GM19351 (cell line): ENCODE measurements at regions not wholly inside any gene's neighbourhood (a gene's known extent, or its start where the extent isn't known, plus 50 kb on each side); places are given as distances from the start of the nearest gene placed in this dataset.

Experiments
- ATAC-seq: cut with Tn5 transposase; IDR thresholded peaks from one replicate; pipeline ENCODE4 v1.9.1; 2021; ENCODE audit warnings: mild to moderate bottlenecking, moderate library complexity; ENCODE audit not compliant: unreplicated experiment

DNA sequence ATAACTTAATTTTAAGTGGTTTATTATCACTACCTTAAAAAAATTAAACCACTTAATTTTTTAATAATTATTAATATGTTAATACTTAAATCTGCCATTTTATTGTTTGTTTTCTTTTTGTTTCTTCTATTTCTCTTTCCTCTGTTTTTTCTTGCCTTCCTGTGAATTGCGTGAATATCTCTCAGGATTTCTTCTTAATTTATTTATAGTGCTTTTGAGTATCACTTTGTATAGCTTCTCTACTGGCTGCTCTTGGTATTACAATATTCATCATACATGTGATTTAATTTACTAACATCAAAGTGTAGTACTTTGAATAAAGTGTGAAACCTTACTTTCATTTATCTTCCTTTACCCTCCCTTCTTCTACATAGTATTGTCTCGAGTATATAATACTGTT lies 349.5 kb upstream of the CPXCR1 start:
- ATAC-seq = no peak

GRCh38 chrX:88416002-88416401 lies 331.0 kb upstream of the CPXCR1 start:
- no peak for ATAC-seq

- no peak for ATAC-seq
Observed at GRCh38 chrX:88416965-88417364, 330.1 kb upstream of the CPXCR1 start.

DNA sequence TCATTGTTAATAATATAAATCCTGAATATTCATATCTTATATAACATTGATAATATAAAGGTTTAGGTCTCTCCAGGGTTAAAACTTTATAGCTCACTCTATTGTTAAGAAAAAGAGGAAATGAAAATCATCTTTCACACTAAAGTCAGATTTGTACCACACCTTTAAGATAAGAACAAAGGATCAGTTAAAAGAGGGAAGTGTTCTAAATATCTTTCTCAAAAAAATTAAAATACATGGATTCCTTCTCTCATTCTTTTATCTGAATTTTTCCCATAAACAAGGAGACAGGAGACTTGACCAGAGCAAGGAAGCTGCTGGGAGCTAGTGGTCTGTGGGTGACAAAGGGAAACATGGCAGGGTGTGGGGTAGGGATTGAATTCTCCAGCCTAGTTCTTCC lies 323.0 kb upstream of the CPXCR1 start:
- ATAC-seq = no peak

DNA sequence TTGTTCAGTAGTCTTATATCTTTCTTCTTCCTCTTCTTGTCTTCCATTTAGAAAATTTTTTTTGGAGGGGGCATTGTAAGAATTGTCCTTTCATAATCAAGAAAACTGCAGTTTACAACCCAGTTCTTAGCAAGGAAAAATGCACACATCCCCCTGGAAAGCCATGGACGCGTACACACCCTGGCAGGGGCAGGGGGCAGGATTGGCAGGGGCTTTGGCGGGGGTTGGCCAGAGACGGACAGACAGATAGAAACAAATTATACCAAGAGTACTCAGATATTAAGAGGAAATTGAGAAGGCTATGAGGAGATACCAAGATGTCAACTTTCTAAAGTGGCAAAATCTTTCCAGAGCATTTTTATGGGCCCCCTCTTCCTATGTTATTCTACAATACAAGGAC lies 322.5 kb upstream of the CPXCR1 start:
- no peak for ATAC-seq

DNA sequence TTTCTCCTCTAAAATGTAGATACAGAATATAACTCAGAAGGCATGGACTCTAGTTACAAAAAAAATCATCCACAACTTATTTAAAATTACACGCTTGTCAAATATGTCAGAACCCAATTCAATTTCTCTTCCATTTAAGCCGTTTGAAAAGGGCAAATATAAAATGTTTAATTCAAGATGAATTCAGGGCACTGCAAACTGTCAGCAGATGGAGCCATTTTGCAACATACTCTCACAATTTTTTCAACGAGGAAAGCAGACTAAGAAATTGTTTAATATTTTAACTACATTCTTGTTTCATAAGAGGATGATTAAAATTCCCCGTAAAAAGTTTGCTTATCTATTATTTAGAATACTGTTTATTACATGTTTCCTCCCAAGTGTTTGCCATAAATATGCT lies 321.3 kb upstream of the CPXCR1 start:
- ATAC-seq = no peak

GRCh38 chrX:88437563-88437962 lies 309.5 kb upstream of the CPXCR1 start:
- no peak for ATAC-seq

- no peak for ATAC-seq
Observed at GRCh38 chrX:88438209-88438608, 308.8 kb upstream of the CPXCR1 start.

GRCh38 chrX:88439935-88440334 lies 307.1 kb upstream of the CPXCR1 start:
- ATAC-seq = no peak
